Right renal cortex interstitium (tissue), 3 donors: ENCODE measurements at regions not wholly inside any gene's neighbourhood (a gene's known extent, or its start where the extent isn't known, plus 50 kb on each side); places are given as distances from the start of the nearest gene placed in this dataset.
A peak's percentile ranks its signal among the peaks of the same experiment; 100 is the strongest.
"Not testable (repeated sequence)": the region's sequence is repeated elsewhere in the genome, so short reads cannot be mapped to it uniquely, and the experiment has no call there.

Experiments used
- DNase-seq, 3 donors: peaks; one replicate each; pipeline ENCODE4 v3.0.0-alpha.2; 2013; ENCODE audit warnings: low read depth in 3 of 3, low spot score in 2 of 3

GRCh38 chr2:208793434-208793833 lies 386.8 kb downstream of the PTH2R start:
- no peak for DNase-seq

- no peak for DNase-seq
These were observed 387.8 kb downstream of the PTH2R start for GRCh38 chr2:208794288-208794975.

- DNase-seq: no peak
These were observed 392.1 kb downstream of the PTH2R start for GRCh38 chr2:208798698-208799097.

- no peak for DNase-seq
These were observed 392.8 kb downstream of the PTH2R start for GRCh38 chr2:208799397-208799796.

- not testable (repeated sequence) for DNase-seq
These were observed 394.3 kb downstream of the PTH2R start for GRCh38 chr2:208800887-208801286.

GRCh38 chr2:208807756-208808155 lies 401.2 kb downstream of the PTH2R start:
- DNase-seq: no peak

GRCh38 chr2:208811885-208812284 lies 405.3 kb downstream of the PTH2R start:
- not testable (repeated sequence) for DNase-seq

- DNase-seq: no peak
These were observed 412.6 kb downstream of the PTH2R start for GRCh38 chr2:208819190-208819589.

GRCh38 chr2:208820014-208820688 lies 413.6 kb downstream of the PTH2R start:
- peak in 1 of 3 donors; percentile 10 for DNase-seq

- DNase-seq: no peak
These were observed 420.5 kb downstream of the PTH2R start for GRCh38 chr2:208827109-208827508.

- DNase-seq: no peak
These were observed 421.1 kb downstream of the PTH2R start for GRCh38 chr2:208827549-208828221.

GRCh38 chr2:208830203-208830602 lies 423.6 kb downstream of the PTH2R start:
- no peak for DNase-seq

GRCh38 chr2:208847651-208848050 lies 441.1 kb downstream of the PTH2R start:
- no peak for DNase-seq

GRCh38 chr2:208854717-208855116 lies 448.1 kb downstream of the PTH2R start:
- no peak for DNase-seq

- DNase-seq: no peak
These were observed 460.8 kb downstream of the PTH2R start for GRCh38 chr2:208867374-208867773.

- DNase-seq: no peak
These were observed 466.0 kb downstream of the PTH2R start for GRCh38 chr2:208872591-208872990.

- no peak for DNase-seq
These were observed 473.1 kb downstream of the PTH2R start for GRCh38 chr2:208879666-208880065.

GRCh38 chr2:208880171-208880570 lies 473.6 kb downstream of the PTH2R start:
- no peak for DNase-seq

- no peak for DNase-seq
These were observed 483.9 kb downstream of the PTH2R start for GRCh38 chr2:208890486-208890885.

GRCh38 chr2:208892203-208892602 lies 485.6 kb downstream of the PTH2R start:
- no peak for DNase-seq

GRCh38 chr2:208906330-208906729 lies 499.7 kb downstream of the PTH2R start:
- DNase-seq: no peak

- DNase-seq: no peak
These were observed 508.4 kb upstream of the MAP2 start for GRCh38 chr2:208915401-208915800.
